ENCODE measurements at regions not wholly inside any gene's neighbourhood (a gene's known extent, or its start where the extent isn't known, plus 50 kb on each side); places are given as distances from the start of the nearest gene placed in this dataset.

DNA sequence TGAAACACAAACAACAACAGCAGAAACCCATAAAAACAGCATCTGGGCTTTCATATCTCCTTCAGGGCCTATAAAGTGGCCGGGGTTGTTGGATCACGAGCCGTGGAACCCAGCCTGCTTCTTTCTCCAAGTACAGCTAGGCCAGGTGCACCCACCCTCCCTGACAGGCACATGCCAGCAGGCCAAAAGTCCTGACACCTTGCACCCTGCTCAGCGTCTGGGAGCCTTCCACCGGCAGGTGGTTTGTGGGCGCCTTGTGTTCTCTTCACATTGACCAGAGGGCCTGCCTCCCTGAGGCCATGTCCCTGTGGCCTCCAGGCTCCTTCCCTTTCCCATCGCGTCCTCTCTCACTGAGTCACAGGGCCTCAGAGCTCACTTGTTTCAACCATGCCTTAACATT is 271.6 kb downstream of the ZNF516 start:
- TF ChIP-seq, protein P1, sequence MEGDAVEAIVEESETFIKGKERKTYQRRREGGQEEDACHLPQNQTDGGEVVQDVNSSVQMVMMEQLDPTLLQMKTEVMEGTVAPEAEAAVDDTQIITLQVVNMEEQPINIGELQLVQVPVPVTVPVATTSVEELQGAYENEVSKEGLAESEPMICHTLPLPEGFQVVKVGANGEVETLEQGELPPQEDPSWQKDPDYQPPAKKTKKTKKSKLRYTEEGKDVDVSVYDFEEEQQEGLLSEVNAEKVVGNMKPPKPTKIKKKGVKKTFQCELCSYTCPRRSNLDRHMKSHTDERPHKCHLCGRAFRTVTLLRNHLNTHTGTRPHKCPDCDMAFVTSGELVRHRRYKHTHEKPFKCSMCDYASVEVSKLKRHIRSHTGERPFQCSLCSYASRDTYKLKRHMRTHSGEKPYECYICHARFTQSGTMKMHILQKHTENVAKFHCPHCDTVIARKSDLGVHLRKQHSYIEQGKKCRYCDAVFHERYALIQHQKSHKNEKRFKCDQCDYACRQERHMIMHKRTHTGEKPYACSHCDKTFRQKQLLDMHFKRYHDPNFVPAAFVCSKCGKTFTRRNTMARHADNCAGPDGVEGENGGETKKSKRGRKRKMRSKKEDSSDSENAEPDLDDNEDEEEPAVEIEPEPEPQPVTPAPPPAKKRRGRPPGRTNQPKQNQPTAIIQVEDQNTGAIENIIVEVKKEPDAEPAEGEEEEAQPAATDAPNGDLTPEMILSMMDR (IDR thresholded peaks at IDR 0.05) = no peak
- no peak for TF ChIP-seq POLR2AphosphoS5 (IDR thresholded peaks at IDR 0.05; ENCODE audit: insufficient read depth in 1 of 2, low read depth in 1 of 2)
- TF ChIP-seq POLR2A (IDR thresholded peaks at IDR 0.05) = no peak
